Hepatocyte (in vitro differentiated cells): ENCODE measurements at regions not wholly inside any gene's neighbourhood (a gene's known extent, or its start where the extent isn't known, plus 50 kb on each side); places are given as distances from the start of the nearest gene placed in this dataset.

Source experiments
- CTCF ChIP-seq: fragments of 200-600 bp; sonication (generic); IDR thresholded peaks from 2 replicates; pipeline ENCODE4 v1.5.1; 2016; ENCODE audit warnings: antibody characterized with exemption, mild to moderate bottlenecking; ENCODE audit not compliant: poor library complexity
- EZH2 ChIP-seq: fragments of 200-600 bp; sonication (generic); IDR thresholded peaks from 2 replicates; pipeline ENCODE4 v1.6.1; 2016; ENCODE audit warnings: antibody characterized with exemption, mild to moderate bottlenecking, borderline replicate concordance
- EZH2phosphoT487 ChIP-seq: fragments of 200-600 bp; sonication (generic); IDR thresholded peaks from one replicate; pipeline ENCODE4 v1.6.1; 2018; ENCODE audit warnings: antibody characterized with exemption, mild to moderate bottlenecking, low read depth, moderate library complexity; ENCODE audit not compliant: unreplicated experiment, severe bottlenecking

- TF ChIP-seq CTCF (no peak), EZH2 (no peak), EZH2phosphoT487 (no peak)
These were observed 353.3 kb downstream of the YTHDC2 start for GRCh38 chr5:113866763-113867162.
